GM18861 (cell line): ENCODE measurements at regions not wholly inside any gene's neighbourhood (a gene's known extent, or its start where the extent isn't known, plus 50 kb on each side); places are given as distances from the start of the nearest gene placed in this dataset.
"Not testable (repeated sequence)": the region's sequence is repeated elsewhere in the genome, so short reads cannot be mapped to it uniquely, and the experiment has no call there.

Experiments used
- ATAC-seq: cut with Tn5 transposase; IDR thresholded peaks from one replicate; pipeline ENCODE4 v1.9.1; 2021; ENCODE audit not compliant: unreplicated experiment

GRCh38 chr20:12564979-12565378 lies 443.8 kb upstream of the SPTLC3 start:
- ATAC-seq = no peak

- ATAC-seq = no peak
Measured at GRCh38 chr20:12566596-12566995, 442.2 kb upstream of the SPTLC3 start.

GRCh38 chr20:12570371-12570770 lies 438.4 kb upstream of the SPTLC3 start:
- ATAC-seq = no peak

- ATAC-seq = no peak
Measured at GRCh38 chr20:12573442-12573841, 435.3 kb upstream of the SPTLC3 start.

GRCh38 chr20:12575352-12576095 lies 433.2 kb upstream of the SPTLC3 start:
- ATAC-seq = no peak

- no peak for ATAC-seq
Measured at GRCh38 chr20:12577213-12577612, 431.6 kb upstream of the SPTLC3 start.

GRCh38 chr20:12581644-12582289 lies 427.0 kb upstream of the SPTLC3 start:
- ATAC-seq = no peak

GRCh38 chr20:12582710-12583109 lies 426.1 kb upstream of the SPTLC3 start:
- not testable (repeated sequence) for ATAC-seq

GRCh38 chr20:12591949-12592470 lies 416.8 kb upstream of the SPTLC3 start:
- ATAC-seq = no peak

- no peak for ATAC-seq
Measured at GRCh38 chr20:12592756-12593155, 416.0 kb upstream of the SPTLC3 start.

GRCh38 chr20:12593342-12593873 lies 415.4 kb upstream of the SPTLC3 start:
- ATAC-seq = no peak

- no peak for ATAC-seq
Measured at GRCh38 chr20:12594410-12595088, 414.2 kb upstream of the SPTLC3 start.

GRCh38 chr20:12595841-12596240 lies 412.9 kb upstream of the SPTLC3 start:
- no peak for ATAC-seq

GRCh38 chr20:12596863-12597262 lies 411.9 kb upstream of the SPTLC3 start:
- no peak for ATAC-seq

- no peak for ATAC-seq
Measured at GRCh38 chr20:12597551-12597950, 411.2 kb upstream of the SPTLC3 start.

- ATAC-seq = no peak
Measured at GRCh38 chr20:12598894-12599293, 409.9 kb upstream of the SPTLC3 start.

GRCh38 chr20:12599494-12599893 lies 409.3 kb upstream of the SPTLC3 start:
- no peak for ATAC-seq

GRCh38 chr20:12605751-12606150 lies 403.0 kb upstream of the SPTLC3 start:
- ATAC-seq = no peak

GRCh38 chr20:12610871-12611270 lies 397.9 kb upstream of the SPTLC3 start:
- ATAC-seq = no peak

GRCh38 chr20:12614764-12615163 lies 394.0 kb upstream of the SPTLC3 start:
- no peak for ATAC-seq

GRCh38 chr20:12617076-12617475 lies 391.7 kb upstream of the SPTLC3 start:
- no peak for ATAC-seq

GRCh38 chr20:12623870-12624269 lies 384.9 kb upstream of the SPTLC3 start:
- no peak for ATAC-seq
